ENCODE measurements at regions not wholly inside any gene's neighbourhood (a gene's known extent, or its start where the extent isn't known, plus 50 kb on each side); places are given as distances from the start of the nearest gene placed in this dataset.

DNA sequence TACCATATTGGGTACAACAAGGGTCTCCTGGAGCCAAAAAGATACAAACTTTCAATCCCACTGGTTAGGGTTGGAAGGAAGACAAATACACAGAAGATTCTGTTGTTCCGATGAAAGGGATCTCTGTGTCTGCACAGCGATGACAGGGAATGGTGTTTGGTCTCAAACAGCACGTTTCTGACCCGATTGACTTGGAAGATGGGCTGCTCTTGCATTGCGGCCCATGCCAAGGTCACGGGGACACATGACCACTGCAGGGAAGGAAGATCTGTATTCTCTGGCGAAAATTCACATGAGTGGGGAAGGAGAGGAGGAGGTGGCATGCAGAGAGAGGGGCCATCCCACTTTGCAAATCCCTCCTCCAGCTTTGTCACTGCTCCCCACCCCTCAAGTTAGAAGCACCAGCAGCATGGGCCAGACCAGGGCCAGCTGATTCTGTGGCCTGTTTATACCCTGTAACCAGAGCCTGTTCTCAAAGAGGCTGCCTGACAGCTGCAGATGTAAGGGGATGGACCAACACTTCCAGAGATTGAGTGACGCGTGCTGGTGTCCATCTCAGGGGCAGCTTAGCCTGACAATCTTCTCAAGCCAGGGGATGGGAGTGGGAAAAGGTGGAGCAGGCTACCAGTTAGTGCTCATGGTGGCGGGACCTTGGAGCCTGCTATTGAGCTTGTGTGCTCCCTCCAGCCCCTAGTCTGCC, 57.2 kb downstream of the TNP1 start:
- TF ChIP-seq NFIC (IDR thresholded peaks at IDR 0.05; ENCODE audit: borderline replicate concordance): no peak
- TF ChIP-seq, protein P1, sequence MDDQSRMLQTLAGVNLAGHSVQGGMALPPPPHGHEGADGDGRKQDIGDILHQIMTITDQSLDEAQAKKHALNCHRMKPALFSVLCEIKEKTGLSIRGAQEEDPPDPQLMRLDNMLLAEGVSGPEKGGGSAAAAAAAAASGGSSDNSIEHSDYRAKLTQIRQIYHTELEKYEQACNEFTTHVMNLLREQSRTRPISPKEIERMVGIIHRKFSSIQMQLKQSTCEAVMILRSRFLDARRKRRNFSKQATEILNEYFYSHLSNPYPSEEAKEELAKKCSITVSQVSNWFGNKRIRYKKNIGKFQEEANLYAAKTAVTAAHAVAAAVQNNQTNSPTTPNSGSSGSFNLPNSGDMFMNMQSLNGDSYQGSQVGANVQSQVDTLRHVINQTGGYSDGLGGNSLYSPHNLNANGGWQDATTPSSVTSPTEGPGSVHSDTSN (IDR thresholded peaks at IDR 0.05): no peak
- no peak for TF ChIP-seq TAF1 (IDR thresholded peaks at IDR 0.05; ENCODE audit: borderline replicate concordance, low read depth, low read length)
- no peak for TF ChIP-seq EP300 (IDR thresholded peaks at IDR 0.05; ENCODE audit: borderline replicate concordance in 1 of 2, low read depth in 1 of 2, low read length in 1 of 2)
- no peak for TF ChIP-seq MXI1 (IDR thresholded peaks at IDR 0.05; ENCODE audit: low read depth, low read length)
- TF ChIP-seq, protein P2, sequence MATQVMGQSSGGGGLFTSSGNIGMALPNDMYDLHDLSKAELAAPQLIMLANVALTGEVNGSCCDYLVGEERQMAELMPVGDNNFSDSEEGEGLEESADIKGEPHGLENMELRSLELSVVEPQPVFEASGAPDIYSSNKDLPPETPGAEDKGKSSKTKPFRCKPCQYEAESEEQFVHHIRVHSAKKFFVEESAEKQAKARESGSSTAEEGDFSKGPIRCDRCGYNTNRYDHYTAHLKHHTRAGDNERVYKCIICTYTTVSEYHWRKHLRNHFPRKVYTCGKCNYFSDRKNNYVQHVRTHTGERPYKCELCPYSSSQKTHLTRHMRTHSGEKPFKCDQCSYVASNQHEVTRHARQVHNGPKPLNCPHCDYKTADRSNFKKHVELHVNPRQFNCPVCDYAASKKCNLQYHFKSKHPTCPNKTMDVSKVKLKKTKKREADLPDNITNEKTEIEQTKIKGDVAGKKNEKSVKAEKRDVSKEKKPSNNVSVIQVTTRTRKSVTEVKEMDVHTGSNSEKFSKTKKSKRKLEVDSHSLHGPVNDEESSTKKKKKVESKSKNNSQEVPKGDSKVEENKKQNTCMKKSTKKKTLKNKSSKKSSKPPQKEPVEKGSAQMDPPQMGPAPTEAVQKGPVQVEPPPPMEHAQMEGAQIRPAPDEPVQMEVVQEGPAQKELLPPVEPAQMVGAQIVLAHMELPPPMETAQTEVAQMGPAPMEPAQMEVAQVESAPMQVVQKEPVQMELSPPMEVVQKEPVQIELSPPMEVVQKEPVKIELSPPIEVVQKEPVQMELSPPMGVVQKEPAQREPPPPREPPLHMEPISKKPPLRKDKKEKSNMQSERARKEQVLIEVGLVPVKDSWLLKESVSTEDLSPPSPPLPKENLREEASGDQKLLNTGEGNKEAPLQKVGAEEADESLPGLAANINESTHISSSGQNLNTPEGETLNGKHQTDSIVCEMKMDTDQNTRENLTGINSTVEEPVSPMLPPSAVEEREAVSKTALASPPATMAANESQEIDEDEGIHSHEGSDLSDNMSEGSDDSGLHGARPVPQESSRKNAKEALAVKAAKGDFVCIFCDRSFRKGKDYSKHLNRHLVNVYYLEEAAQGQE (IDR thresholded peaks at IDR 0.05; ENCODE audit: low read depth, low read length): no peak
- TF ChIP-seq, protein P3, sequence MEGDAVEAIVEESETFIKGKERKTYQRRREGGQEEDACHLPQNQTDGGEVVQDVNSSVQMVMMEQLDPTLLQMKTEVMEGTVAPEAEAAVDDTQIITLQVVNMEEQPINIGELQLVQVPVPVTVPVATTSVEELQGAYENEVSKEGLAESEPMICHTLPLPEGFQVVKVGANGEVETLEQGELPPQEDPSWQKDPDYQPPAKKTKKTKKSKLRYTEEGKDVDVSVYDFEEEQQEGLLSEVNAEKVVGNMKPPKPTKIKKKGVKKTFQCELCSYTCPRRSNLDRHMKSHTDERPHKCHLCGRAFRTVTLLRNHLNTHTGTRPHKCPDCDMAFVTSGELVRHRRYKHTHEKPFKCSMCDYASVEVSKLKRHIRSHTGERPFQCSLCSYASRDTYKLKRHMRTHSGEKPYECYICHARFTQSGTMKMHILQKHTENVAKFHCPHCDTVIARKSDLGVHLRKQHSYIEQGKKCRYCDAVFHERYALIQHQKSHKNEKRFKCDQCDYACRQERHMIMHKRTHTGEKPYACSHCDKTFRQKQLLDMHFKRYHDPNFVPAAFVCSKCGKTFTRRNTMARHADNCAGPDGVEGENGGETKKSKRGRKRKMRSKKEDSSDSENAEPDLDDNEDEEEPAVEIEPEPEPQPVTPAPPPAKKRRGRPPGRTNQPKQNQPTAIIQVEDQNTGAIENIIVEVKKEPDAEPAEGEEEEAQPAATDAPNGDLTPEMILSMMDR (IDR thresholded peaks at IDR 0.05): no peak
- no peak for TF ChIP-seq RCOR1 (IDR thresholded peaks at IDR 0.05; ENCODE audit: low read length)
- TF ChIP-seq CHD2 (IDR thresholded peaks at IDR 0.05; ENCODE audit: low read length, partially characterized antibody): no peak
- no peak overlapping the region for H2AFZ ChIP-seq (ENCODE audit: low read depth)
- 73% methylated on average over 10 of the region's 10 CpGs for WGBS (ENCODE audit: low lambda C conversion rate)
- H3K9me3 ChIP-seq: no peaks in the 10 kb centered on the region
- H3K4me2 ChIP-seq: no peak overlapping the region
- H3K4me1 ChIP-seq (ENCODE audit: control insufficient read depth in 1 of 2, insufficient read depth in 2 of 2, low read depth in 1 of 2, low read length in 1 of 2): no peaks in the 10 kb centered on the region; a peak in 1 of 4 replicates
- DNase-seq: no peak
- no peaks in the 10 kb centered on the region for H4K20me1 ChIP-seq (ENCODE audit: insufficient read depth)
- H3K79me2 ChIP-seq (ENCODE audit: insufficient read depth): no peaks in the 10 kb centered on the region
- H3K4me3 ChIP-seq (ENCODE audit: low read depth in 2 of 2, low read length in 1 of 2): no peak overlapping the region
- H3K27me3 ChIP-seq (ENCODE audit: insufficient read depth): no peaks in the 10 kb centered on the region
- H3F3A ChIP-seq (replicated peaks; ENCODE audit: insufficient read depth): no peaks in the 10 kb centered on the region
- no peaks in the 10 kb centered on the region for H3K36me3 ChIP-seq (replicated peaks in 1 of 2; ENCODE audit: control insufficient read depth in 1 of 2, insufficient read depth in 2 of 2, low read length in 1 of 2)
- ChIA-PET POLR2A (no interaction called here), CTCF (interaction anchor here (1.1 kb wide), 1 partner anchor 16 kb away, joined by 3 read pairs; no protein-coding TSS in a partner anchor)
- no peak overlapping the region for H3K9ac ChIP-seq
- no peaks in the 10 kb centered on the region for H3K9me2 ChIP-seq
- no peak overlapping the region for H3K27ac ChIP-seq (ENCODE audit: low read depth in 2 of 2, low read length in 1 of 2)
